ENCODE measurements at regions not wholly inside any gene's neighbourhood (a gene's known extent, or its start where the extent isn't known, plus 50 kb on each side); places are given as distances from the start of the nearest gene placed in this dataset.

DNA sequence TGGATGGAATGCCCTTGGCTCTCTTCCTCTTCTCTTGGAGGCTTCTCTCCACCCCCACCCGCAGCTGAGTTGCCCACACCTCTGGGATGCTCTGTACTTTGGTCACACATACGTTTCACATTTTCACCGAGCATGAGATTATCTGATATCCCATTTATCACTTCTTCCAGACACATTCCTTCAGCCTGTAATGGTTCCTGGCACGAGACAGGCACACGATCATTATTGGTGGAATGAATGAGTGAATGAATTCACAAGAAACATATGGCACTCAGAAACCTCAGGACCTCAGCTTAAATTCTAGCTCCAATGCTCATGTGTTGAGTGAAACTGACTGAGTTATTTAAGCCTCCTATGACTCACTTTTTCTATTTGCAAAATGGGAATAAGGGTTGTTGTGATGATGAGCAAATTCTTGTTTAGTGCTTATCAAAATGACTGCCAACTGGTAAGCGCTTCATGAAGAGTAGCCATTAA, 242.7 kb upstream of the JUN start:
- TF ChIP-seq, protein P1, sequence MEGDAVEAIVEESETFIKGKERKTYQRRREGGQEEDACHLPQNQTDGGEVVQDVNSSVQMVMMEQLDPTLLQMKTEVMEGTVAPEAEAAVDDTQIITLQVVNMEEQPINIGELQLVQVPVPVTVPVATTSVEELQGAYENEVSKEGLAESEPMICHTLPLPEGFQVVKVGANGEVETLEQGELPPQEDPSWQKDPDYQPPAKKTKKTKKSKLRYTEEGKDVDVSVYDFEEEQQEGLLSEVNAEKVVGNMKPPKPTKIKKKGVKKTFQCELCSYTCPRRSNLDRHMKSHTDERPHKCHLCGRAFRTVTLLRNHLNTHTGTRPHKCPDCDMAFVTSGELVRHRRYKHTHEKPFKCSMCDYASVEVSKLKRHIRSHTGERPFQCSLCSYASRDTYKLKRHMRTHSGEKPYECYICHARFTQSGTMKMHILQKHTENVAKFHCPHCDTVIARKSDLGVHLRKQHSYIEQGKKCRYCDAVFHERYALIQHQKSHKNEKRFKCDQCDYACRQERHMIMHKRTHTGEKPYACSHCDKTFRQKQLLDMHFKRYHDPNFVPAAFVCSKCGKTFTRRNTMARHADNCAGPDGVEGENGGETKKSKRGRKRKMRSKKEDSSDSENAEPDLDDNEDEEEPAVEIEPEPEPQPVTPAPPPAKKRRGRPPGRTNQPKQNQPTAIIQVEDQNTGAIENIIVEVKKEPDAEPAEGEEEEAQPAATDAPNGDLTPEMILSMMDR (IDR thresholded peaks at IDR 0.05) = no peak
- TF ChIP-seq EP300 (IDR thresholded peaks at IDR 0.05) (no peak), POLR2A (IDR thresholded peaks at IDR 0.05) (no peak)

Data from tibial nerve (tissue), 4 donors.